ENCODE measurements at regions not wholly inside any gene's neighbourhood (a gene's known extent, or its start where the extent isn't known, plus 50 kb on each side); places are given as distances from the start of the nearest gene placed in this dataset.

DNA sequence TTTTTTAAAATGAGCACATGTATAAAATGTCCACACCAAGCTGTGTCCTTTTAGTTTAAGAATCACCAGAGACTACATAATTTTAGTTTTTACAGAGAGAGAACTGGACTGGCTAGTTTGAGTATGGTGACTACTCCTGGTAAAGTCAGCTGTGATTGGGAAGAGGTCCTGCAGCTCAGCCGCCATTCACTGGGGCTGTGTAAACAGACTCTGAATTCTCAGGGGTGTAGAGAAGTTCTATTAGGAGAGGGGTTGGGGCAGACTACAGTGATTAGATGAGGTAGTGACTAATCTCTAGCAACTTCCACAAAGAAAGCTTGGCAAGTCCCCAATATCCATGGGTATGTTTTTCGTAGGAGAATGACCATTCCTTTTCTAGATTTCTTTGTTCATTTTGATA is 341.2 kb upstream of the MAP3K7 start:
- no peak for DNase-seq

DNA sequence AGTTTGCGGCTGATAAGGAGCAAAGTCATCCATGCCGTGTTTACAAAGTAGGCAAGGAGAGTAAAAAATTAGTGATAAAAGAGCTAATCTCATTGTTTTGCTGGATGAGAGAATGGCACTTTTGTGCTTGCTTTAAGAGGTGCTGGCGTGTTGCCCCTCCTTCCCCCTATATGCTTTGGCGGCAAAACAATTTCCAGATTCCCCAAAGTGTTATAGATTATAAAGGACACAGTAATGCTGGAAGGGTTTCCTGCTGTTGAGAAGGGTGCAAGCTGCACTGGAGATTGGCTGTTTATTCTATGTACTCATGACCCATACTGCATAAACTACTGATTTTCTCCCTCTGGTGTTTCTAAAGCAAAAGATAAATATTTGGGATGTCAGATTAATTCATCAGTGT is 338.9 kb upstream of the MAP3K7 start:
- DNase-seq: no peak

DNA sequence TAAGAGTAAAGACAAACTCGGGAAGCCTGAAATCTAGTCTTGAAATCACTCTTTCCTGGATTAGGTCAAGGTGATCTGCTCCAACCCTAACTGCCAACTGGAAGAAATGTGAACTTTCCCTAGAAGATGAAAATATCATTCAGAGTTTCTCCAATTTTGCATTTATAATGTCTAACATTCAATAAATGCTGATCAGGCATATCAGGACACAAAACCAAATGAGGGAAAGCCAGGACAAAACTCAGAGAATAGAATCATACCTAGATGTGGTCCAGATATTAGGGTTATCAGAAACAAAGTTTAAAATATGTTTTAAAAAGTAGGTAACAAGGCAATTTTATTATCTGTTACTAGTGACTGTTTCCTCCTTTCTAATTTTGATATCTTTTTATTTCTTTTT is 335.5 kb upstream of the MAP3K7 start:
- no peak for DNase-seq

DNA sequence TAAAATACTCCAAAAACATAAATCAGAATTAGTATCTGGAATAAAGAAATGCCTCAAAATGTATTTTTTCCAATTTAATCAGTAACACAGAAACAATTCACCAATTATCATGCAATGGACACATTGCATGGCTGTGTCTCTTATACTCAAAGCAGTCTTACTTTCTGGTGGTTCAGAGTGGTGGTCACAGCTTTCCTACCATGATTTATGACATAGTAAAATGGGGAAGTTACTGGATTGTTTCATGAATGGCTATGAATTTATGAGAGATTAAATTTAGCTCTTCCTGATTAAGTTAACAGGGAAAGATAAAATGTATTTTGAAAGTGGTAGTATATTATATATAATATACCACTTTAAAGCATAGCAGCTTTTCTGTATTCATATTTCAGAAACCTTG is 331.5 kb upstream of the MAP3K7 start:
- DNase-seq: no peak

DNA sequence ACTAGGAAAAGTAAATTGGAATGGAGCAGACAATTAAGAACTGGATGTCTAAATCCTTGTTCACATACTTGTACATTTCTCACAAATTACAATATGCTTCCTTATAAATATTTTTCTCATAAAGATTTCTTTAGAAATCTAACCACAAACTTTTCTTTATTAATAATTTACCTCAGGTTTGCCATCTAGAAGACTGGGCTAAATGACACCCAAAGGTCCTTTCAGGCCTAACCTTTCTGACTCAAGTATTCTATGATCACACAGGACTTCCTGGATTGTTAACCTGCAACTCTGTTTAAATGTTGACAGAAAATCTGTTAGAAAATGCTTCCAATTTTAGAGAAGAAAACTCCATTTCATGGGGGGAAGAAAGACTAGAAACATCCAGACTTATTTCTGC is 330.5 kb upstream of the MAP3K7 start:
- no peak for DNase-seq

DNA sequence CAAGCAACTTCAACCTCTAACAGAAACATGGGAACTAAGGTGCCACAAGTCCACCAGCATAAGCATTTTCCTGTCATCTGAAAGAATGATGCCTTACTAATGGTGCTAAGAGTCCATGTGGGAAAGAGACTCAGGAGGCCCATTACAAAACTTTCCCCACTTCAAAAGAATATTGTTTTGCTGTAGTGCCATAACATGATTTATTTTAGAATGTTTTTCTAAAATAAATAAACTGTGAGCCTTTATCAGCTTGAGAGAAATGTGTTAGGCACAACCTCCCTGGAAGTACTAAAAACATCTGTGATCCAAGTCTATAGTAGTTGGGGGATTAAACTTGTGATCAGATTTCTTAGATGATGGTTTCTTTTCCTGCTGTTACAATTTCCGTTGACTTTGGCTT is 330.1 kb upstream of the MAP3K7 start:
- no peak for DNase-seq

DNA sequence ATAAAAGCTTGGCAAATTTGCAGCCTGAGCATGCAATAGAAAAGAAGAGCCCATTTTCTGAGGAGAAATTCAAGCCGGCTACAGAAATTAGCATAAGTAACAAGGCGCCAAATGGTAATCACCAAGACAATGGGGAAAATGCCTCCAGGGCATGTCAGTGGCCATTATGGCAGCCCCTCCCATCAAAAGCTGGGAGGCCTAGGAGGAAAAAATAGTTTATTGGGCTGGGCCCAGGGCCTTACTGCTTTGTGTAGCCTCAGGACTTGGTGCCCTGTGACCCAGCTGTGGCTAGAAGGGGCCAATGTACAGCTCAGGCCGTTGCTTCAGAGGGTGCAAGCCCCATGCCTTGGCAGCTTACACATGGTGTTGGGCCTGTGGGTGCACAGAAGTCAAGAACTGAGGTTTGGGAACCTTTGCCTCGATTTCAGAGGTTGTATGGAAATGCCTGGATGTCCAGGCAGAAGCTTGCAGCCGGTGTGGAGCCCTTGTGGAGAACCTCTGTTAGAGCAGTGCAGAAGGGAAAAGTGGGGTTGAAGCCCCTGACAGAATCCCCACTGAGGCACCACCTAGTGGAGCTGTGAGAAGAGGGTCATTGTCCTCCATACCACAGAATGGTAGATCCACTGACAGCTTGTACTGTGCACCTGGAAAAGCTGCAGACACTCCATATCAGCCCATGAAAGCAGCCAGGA is 328.5 kb upstream of the MAP3K7 start:
- no peak for DNase-seq

DNA sequence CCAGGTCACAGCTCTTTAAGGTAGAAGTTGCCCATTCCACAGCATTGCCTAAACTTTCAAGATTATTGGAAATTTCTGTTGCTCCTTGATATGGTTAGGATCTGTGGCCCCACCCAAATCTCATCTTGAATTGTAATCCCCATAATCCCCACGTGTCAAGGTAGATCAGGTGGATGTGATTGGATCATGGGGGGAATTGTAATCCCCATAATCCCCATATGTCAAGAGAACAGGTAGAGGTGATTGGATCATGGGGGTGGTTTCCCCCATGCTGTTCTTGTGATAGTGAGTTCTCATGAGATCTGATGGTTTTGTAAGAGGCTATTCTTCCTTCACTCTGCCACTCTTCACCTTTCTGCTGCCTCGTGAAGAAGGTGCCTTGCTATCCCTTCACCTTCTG is 327.4 kb upstream of the MAP3K7 start:
- no peak for DNase-seq

DNA sequence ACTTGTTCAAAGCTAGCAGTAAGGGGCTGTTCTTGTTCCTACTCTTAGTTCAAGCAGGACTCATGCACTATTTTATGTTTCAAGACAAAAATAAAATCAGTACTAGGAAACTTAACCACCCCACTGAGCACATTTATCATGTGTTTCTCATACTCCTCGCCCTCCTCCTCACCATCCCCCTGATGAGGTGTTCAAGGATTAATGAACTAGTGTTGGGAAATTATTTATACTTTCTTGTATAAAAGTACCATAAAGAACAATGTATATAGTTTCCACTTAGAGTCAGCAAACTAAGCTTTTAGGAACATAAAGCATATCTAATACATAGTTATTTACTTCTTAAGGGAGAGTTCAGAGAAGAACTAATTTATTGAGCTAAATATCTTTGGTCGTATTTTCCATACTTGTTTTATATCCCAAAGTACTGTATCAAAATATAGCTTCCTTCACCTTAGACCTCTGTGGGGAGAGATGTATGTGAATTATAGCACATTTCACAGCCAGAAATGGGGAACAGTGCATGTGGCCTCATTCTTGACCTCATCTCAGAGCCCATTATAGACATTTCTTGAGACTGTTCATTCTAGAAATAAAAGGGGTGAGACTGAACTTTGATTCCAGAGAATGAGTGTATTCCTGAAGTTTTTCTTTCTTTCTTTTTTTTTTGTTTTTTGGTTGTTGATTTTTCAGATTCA is 326.5 kb upstream of the MAP3K7 start:
- DNase-seq: no peak

DNA sequence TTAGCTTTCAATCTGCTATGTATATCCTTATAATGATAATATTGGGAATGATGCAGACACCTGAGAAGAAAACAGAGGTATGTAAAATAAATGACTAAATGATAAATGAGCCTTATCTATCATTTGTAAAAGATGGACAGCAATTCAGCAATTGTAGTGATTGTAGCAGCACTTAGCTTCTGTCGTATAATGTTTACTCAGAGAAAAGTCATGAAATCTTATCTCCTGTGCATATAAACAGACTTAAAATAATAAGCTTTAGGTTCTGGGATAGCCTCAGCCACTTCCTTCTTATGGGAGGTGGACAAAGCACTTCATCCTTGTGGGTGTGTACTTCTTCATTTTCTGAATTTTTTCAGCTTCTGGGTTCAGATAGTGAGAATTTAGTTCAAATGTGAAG is 324.8 kb upstream of the MAP3K7 start:
- DNase-seq: no peak

DNA sequence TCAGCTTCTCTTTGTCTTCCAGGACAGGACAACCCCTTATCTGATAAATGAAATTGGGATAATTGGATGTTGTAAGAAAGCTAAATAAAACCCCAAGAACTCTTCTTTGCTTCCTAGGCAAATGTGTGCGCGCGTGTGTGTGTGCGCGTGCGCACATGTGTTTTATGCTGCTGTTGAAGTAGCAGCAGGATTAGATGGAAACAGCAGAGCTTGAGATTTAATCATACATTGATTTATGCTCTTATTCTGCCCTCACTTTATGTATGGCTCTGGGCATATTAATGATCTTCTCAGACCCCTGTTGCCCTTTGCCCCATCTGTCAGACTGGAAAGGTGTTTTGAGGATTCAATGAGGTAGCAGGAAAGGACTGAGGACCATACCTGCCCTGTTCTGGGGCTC is 324.0 kb upstream of the MAP3K7 start:
- no peak for DNase-seq

DNA sequence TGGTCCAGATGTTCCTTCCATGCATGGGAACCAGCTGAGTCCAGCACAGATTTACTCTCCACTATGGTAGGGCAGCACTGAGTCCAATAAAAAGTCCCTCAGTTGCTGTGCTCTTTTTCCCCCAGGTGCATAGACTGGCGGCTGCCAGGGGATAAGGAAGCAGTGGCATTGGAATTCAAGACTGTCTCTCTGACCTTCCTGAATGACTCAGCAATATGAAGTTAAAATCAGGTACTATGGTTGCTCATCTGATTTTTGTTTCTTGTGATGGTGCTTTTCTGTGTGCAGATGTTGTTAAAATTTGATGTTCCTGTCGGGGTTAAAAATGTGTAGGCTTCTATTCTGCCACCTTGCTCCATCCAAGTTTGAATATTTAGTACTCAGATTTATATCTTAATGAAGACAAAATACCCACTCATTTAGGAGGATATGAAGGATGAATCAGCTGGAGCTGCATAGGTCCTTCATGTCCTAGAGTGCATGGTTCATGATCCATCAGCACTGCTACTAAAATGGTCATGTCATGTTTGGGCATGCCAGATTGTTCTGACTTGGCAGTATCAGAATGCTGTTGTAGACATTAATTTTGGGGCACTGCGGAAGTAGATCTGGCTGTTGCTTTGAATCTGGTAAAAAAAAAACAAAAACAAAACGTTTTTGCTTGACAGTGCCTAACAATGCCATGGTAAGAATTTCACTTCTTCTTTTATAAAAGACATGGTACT is 321.2 kb upstream of the MAP3K7 start:
- no peak for DNase-seq

DNA sequence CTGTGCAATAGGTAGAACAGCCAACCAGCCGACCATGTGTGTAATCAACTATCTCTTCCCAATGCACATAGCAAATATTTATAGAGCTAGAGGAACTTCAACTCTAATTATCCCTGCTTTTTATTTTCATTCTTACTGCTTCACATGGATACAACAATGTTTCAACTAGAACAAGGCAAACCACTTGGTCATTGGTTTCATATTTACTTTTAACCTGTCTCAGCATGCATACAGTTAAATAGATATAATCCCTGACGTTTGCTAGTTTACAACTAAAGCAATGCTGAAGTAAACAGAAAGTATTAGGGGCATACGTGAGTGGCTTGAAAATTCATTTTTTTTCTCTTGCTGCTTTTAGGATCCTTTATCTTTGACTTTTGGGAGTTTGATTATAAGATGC is 318.5 kb upstream of the MAP3K7 start:
- no peak for DNase-seq

DNA sequence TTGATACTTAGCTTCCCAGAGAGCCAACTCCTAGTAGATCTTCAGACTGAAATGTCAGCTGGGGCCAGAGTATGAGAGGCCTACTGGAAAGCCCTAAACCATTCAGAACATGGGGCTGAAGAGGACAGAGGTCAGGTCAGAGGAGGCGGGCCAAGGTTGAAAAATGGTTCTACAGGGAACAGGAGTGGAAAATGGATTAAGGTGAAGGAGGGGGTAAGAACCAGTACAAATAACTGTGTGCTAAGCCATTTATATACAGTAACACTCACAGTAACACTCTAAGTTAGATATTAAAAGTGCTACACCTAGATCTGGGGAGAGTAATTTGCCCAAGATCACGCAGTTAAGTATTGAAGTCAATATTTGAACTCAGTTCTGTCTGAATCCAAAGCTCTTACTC is 313.2 kb upstream of the MAP3K7 start:
- DNase-seq: no peak

DNA sequence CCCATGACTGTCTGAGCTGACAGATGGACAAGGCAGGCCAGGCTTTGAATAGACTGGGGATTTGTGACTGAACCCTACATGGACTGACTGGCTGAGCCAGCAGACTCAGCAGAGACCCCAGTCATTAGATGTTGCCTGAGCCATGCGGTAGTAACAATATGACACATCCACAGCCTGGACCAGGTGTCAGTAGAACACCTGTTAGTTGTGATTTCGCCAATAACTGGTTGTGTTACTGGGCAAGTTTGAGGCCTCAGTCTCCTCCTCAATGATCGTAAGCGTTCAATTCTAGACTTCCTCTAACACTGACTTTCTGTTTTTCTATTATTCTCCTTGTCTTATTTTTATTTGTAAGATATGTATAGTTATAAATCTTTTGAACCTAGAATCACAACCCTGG is 311.9 kb upstream of the MAP3K7 start:
- DNase-seq: no peak

DNA sequence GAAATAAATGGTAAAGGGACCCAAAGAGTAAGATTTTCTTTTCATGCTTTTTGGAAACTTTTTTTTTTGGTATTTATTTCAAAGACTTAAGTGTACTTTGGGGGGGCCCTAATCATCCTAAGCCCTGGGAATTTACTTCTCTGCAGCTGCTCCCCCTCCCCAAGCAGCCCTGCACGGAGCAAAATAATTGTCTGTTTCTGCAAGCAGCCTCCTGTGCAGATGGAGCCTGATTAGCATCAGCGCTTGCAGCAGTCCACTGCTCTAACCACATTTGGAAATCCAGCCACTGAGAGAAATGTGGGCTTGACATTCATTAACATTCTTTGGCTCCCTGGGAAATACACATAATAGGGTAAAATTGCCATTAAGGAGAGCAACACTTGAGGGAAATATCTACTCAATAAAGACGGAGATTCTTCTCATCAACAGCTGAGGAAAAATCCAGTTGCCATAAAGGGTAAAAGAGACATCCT is 309.2 kb upstream of the MAP3K7 start:
- DNase-seq: no peak

DNA sequence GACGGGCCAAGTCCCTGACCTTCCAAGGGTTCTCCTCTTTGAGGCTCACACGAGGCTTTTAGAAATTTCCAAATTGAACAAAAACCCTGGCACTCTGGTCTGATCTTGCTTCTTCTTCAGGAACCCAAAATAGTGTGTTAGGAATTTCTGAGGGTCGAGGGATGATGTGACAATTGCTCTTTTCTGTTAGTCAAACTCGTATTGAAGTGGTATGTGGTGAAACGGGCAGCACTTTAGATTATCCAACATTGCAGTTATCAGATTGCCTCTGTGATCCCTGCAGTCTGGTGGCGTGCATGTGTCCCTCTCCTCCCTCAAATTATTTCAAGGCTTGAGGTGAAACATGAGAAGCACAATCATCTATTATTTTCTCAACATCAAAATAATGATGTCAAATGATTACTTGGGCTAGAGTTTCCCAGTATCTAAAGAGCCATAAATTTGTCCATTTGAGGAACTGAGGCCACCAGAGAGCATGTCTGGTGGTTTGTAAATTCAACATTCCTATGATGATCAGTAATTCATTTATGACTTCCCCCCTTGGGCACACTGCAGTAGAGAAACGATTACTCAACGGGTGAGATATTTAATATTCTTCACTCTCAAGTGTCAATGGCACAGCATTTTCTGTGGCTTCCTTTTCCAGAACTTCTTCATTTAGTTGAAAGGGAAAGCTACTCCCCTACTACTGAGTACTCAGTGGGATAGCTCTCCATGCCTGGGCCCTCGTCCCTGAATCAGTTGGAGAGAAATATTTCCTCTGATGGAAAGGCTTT is 308.6 kb upstream of the MAP3K7 start:
- DNase-seq: no peak

DNA sequence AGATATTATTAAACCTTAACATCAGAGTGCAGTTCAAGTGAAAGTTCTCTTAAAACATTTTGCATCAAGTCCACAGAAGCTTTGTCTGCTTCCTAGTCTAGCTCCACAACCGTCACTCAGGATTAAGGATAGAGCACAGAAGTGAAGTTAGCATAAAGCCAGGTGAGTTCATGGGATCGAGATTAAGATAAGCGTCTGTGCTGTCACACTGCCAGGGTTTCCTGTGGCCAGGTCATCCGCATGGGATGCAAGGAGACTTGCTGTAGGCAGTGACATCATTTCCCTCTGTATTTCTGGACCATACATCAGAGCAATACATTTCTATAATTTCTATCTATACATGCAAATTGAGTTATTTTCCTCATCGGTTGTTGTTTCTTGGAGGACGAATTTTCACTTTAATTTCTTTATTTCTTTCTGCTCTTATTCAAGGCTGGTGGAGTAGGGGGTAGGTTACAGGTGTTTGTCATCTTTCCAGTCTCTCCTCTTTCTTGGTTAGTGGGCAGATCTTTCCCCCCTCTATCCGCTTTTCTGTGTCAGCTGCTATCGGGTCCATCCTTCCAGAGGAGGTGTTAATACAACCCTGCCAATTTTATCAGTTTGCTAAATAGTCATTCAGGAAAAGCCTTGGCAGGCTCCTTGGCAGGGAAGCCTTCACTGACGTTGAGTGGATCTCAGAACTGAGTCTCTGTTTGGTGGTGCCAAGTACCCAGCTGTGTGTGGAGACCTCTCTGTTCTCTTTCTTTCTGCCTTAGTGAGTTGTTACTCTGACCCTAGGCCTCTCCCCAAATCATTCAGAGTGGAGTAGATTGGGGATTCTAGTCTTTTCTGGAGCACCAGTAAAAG is 307.6 kb upstream of the MAP3K7 start:
- peak; percentile 30 for DNase-seq

DNA sequence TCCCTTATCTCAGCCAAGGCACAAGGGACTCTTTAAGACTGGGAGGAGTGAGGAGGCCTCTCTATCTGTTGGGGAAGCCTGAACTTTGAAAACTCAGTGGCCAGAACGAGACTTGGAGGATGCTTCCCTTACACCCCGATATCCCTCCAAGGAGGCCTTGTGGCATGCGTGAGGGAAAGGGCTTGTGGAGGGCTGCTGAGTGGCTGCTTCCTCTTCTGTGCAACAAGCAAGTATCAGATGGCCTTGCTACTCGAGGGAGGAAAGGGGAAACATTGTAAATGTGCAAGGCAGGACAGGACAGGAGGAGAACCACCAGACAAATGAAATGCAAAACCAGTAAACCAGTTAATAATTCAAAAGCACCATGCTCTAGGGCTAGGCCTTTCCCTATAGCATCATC is 306.5 kb upstream of the MAP3K7 start:
- DNase-seq: no peak

DNA sequence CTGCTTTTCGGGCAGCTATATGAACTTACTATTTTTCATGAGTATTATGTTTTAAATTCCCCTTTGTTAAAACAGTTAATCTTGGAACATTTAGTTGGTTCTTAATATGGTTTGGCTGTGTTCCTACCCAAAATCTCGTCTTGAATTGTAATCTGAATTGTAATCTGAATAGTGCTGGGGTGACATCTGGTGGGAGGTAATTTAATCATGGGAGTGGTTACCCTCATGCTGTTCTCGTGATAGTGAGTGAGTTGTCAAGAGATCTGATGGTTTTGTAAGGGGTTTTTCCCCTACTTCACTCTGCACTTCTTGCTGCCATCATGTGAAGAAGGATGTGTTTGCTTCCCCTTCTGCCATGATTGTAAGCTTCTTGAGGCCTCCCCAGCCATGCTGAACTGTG is 305.4 kb upstream of the MAP3K7 start:
- peak; percentile 12 for DNase-seq

DNA sequence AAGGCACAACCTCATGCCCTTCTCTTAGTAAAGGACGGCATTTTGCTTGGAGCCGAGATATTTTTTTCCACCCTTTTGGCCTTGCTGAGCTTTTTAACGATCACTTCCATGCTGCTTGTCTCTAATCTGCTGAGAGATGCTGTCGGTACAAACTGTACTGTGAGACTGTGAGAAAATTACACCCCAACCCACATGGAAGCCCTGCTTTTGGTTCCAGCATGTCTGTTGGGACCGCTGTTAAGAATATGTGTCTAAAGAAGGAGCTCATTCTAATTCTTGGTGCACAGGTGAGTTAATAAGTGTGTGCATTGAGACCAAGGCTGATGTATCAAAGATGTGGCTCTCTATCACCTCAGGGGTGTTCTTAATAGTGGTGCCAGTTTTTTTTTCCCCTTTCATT is 304.5 kb upstream of the MAP3K7 start:
- no peak for DNase-seq

DNA sequence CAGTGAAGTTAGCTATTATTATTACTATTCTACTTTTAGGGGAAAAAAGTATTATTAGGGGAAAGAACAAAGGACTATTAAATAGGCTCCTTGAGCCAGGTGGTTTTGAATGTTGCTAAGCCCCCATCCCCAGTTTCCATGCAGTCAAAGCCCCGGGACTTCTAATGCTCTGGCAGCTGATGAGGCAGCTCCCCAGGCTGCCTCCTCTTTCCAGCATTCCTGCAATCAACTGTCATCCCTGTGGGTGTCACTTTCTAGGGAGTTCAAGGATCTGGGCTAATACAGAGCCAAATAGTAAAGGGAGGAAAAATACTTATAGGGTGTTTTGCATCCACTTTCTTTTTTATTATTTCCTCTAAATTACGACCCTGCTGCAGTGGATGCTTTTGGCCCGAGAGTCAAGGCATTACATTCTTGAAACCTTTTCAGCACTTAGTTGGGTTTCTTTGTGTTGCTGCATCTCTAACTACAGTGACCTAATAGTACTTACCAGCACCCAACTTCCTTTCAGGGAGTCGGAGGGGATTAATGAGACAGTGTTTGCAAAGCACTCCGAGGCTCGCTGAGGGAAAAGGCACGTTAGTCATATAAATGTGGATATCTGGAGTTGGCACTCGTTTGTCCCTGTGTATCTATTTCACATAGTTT is 303.9 kb upstream of the MAP3K7 start:
- DNase-seq: no peak

All from NCI-H446 treated with DMSO at 0.1 percent for 48 hours (cell line).